ENCODE measurements at regions not wholly inside any gene's neighbourhood (a gene's known extent, or its start where the extent isn't known, plus 50 kb on each side); places are given as distances from the start of the nearest gene placed in this dataset.
A peak's percentile ranks its signal among the peaks of the same experiment; 100 is the strongest.
"Not testable (repeated sequence)": the region's sequence is repeated elsewhere in the genome, so short reads cannot be mapped to it uniquely, and the experiment has no call there.

GRCh38 chr9:38848966-38849365 is 129.0 kb upstream of the FAM240B start:
- POLR2A ChIA-PET; H3K36me3 Mint-ChIP-seq (ENCODE audit: insufficient read depth, unreplicated experiment); H3K9me3 Mint-ChIP-seq (ENCODE audit: unreplicated experiment); DNase-seq (ENCODE audit: unreplicated experiment); BruUV-seq (replicated peaks); intact Hi-C loops (cut with micrococcal nuclease); H3K27me3 Mint-ChIP-seq (ENCODE audit: insufficient read depth, unreplicated experiment); H3K27ac Mint-ChIP-seq (ENCODE audit: low read depth, unreplicated experiment); H3K4me3 Mint-ChIP-seq (ENCODE audit: unreplicated experiment); H3K4me1 Mint-ChIP-seq (ENCODE audit: insufficient read depth, unreplicated experiment); CTCF ChIA-PET: not testable (repeated sequence)

DNA sequence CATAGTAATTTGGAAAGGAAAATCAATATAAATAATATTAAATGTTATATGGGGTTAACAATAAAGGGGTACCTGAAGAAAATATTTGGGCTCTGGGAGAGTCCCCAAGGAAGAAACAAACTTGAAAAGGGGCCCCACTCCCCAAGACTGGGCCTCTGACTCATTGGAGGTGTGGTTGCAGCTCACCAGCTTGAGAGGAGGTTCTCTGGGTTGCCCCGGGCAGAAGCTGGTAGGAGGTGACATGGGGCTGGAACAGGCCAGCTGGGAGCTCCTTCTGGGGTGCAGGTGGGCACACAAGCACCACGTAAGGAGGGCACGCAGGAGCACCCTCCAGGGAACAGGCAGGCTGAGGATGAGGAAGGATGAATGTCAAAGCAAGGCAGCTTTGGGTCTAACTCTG is 120.3 kb upstream of the FAM240B start:
- POLR2A ChIA-PET; H3K36me3 Mint-ChIP-seq (ENCODE audit: insufficient read depth, unreplicated experiment); H3K27me3 Mint-ChIP-seq (ENCODE audit: insufficient read depth, unreplicated experiment); H3K4me1 Mint-ChIP-seq (ENCODE audit: insufficient read depth, unreplicated experiment); BruUV-seq (replicated peaks); CTCF ChIA-PET; H3K9me3 Mint-ChIP-seq (ENCODE audit: unreplicated experiment); intact Hi-C loops (cut with micrococcal nuclease); DNase-seq (ENCODE audit: unreplicated experiment); H3K4me3 Mint-ChIP-seq (ENCODE audit: unreplicated experiment); H3K27ac Mint-ChIP-seq (ENCODE audit: low read depth, unreplicated experiment): not testable (repeated sequence)

DNA sequence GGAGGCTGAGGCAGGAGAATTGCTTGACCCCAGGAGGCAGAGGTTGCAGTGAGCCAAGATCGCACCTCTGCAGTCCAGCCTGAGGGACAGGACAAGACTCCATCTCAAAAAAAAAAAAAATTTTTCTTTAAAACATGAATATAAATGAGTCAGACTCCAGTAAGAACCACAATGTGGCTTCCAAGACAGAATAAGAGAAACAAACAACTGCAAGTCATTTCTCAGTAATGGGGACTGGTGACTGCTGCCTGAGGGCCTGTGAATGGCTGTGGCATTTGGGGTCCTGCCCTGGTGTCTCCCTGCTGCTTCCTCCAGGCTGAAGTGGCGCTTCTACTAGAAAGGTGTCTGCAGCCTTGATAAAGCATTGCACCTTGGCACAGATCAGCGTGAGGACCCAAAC is 113.8 kb upstream of the FAM240B start:
- H3K9me3 Mint-ChIP-seq (ENCODE audit: unreplicated experiment); H3K36me3 Mint-ChIP-seq (ENCODE audit: insufficient read depth, unreplicated experiment); BruUV-seq (replicated peaks); POLR2A ChIA-PET; H3K4me1 Mint-ChIP-seq (ENCODE audit: insufficient read depth, unreplicated experiment); CTCF ChIA-PET; intact Hi-C loops (cut with micrococcal nuclease); H3K4me3 Mint-ChIP-seq (ENCODE audit: unreplicated experiment); DNase-seq (ENCODE audit: unreplicated experiment); H3K27ac Mint-ChIP-seq (ENCODE audit: low read depth, unreplicated experiment); H3K27me3 Mint-ChIP-seq (ENCODE audit: insufficient read depth, unreplicated experiment): not testable (repeated sequence)

- H3K4me1 Mint-ChIP-seq (ENCODE audit: insufficient read depth, unreplicated experiment); intact Hi-C loops (cut with micrococcal nuclease); H3K4me3 Mint-ChIP-seq (ENCODE audit: unreplicated experiment); H3K27ac Mint-ChIP-seq (ENCODE audit: low read depth, unreplicated experiment); POLR2A ChIA-PET; BruUV-seq (replicated peaks); H3K36me3 Mint-ChIP-seq (ENCODE audit: insufficient read depth, unreplicated experiment); CTCF ChIA-PET; H3K9me3 Mint-ChIP-seq (ENCODE audit: unreplicated experiment); H3K27me3 Mint-ChIP-seq (ENCODE audit: insufficient read depth, unreplicated experiment): not testable (repeated sequence)
- peak; percentile 21 for DNase-seq (ENCODE audit: unreplicated experiment)
Observed at GRCh38 chr9:38813855-38814254, 93.9 kb upstream of the FAM240B start.

DNA sequence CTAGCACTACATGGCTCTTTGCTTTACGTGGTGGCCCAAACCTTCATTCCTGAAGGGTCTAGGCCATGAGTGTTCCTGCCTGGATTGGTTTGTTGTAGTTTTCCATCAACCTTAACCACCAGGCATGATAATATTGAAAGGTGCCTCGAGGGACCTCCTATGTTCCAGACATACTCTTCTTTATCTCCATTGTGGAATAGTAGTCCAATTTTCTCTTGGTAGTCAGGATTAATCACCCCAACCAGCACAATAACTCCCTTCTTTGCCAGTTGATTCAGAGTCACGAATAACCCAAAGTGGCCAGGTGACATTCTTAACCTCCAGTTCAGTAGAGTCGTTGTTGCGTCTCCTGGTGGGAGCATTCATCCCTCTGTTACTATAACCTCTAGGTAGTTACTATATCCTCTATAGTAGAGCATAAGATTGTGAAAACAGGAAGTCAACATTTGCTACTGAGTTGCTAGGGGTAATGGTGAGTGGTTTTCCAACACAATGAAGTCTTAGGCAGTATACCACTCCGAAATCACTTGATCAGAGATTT is 88.1 kb upstream of the FAM240B start:
- POLR2A ChIA-PET; BruUV-seq (replicated peaks); H3K27ac Mint-ChIP-seq (ENCODE audit: low read depth, unreplicated experiment); CTCF ChIA-PET; DNase-seq (ENCODE audit: unreplicated experiment); H3K27me3 Mint-ChIP-seq (ENCODE audit: insufficient read depth, unreplicated experiment); H3K36me3 Mint-ChIP-seq (ENCODE audit: insufficient read depth, unreplicated experiment); H3K4me3 Mint-ChIP-seq (ENCODE audit: unreplicated experiment); intact Hi-C loops (cut with micrococcal nuclease); H3K9me3 Mint-ChIP-seq (ENCODE audit: unreplicated experiment); H3K4me1 Mint-ChIP-seq (ENCODE audit: insufficient read depth, unreplicated experiment): not testable (repeated sequence)

DNA sequence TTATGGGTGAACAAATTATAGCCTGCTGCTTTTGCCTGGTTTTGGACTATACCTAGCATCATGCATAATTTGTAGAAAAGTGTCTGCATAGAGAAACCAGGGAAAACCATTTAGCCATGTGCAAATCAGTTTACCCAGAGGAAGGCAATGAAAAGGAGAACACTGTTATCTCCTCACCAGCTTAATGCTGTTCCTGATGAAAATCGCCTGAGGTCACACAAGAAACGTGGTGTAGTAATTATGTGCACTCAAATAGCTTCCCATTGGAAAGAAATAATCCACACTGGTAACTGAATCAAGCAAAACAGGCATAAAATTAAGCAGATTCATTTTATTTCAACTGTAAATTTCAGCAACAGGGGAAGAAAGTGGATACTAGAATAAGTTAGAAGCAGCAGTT is 51.7 kb upstream of the FAM240B start:
- TF ChIP-seq, protein P1, sequence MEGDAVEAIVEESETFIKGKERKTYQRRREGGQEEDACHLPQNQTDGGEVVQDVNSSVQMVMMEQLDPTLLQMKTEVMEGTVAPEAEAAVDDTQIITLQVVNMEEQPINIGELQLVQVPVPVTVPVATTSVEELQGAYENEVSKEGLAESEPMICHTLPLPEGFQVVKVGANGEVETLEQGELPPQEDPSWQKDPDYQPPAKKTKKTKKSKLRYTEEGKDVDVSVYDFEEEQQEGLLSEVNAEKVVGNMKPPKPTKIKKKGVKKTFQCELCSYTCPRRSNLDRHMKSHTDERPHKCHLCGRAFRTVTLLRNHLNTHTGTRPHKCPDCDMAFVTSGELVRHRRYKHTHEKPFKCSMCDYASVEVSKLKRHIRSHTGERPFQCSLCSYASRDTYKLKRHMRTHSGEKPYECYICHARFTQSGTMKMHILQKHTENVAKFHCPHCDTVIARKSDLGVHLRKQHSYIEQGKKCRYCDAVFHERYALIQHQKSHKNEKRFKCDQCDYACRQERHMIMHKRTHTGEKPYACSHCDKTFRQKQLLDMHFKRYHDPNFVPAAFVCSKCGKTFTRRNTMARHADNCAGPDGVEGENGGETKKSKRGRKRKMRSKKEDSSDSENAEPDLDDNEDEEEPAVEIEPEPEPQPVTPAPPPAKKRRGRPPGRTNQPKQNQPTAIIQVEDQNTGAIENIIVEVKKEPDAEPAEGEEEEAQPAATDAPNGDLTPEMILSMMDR (IDR thresholded peaks at IDR 0.05; ENCODE audit: unreplicated experiment) = no peak
- H3K4me1 Mint-ChIP-seq (ENCODE audit: insufficient read depth, unreplicated experiment) = no peaks in the 10 kb centered on the region
- H3K4me3 Mint-ChIP-seq (ENCODE audit: unreplicated experiment) = no peak overlapping the region
- intact Hi-C loops (cut with micrococcal nuclease) = no loop called here
- no peak overlapping the region for H3K27ac Mint-ChIP-seq (ENCODE audit: low read depth, unreplicated experiment)
- no peak for DNase-seq (ENCODE audit: unreplicated experiment)
- ChIA-PET POLR2A (no interaction called here), CTCF (no interaction called here)
- no TSS peak for BruUV-seq (replicated peaks)
- no peaks in the 10 kb centered on the region for H3K27me3 Mint-ChIP-seq (ENCODE audit: insufficient read depth, unreplicated experiment)
- H3K9me3 Mint-ChIP-seq (ENCODE audit: unreplicated experiment) = no peaks in the 10 kb centered on the region
- no peaks in the 10 kb centered on the region for H3K36me3 Mint-ChIP-seq (ENCODE audit: insufficient read depth, unreplicated experiment)
